Suppressor macrophage (primary cell): ENCODE measurements at regions not wholly inside any gene's neighbourhood (a gene's known extent, or its start where the extent isn't known, plus 50 kb on each side); places are given as distances from the start of the nearest gene placed in this dataset.

Experiments
- DNase-seq, 4 experiments: peaks; one replicate each; pipeline ENCODE4 v3.0.0-alpha.2; 2020 to 2022

GRCh38 chr18:59752666-59753065 lies 55.4 kb upstream of the CCBE1 start:
- DNase-seq: no peak

DNA sequence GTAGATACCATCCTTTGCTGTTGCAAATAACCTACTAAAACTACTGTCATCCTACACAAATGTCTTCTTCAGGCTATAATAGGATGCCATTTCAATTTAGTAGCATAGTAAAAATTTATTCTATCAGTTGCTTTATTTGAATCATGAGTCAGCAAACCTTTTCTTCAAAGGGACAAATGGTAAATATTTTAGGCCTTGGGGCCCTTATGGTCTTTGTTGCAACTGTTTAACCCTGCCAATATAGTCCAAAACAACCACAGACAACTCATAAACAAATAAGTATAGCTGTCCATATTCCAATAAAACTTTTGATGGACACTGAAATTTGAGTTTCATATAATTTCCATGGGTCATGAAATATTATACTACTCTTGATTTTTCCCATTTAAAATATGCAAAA lies 54.0 kb upstream of the CCBE1 start:
- no peak for DNase-seq

- DNase-seq: no peak
Measured at GRCh38 chr18:59748628-59749360, 51.6 kb upstream of the CCBE1 start.
